Peyer's patch (tissue), 4 donors: ENCODE measurements at regions not wholly inside any gene's neighbourhood (a gene's known extent, or its start where the extent isn't known, plus 50 kb on each side); places are given as distances from the start of the nearest gene placed in this dataset.

ENCODE experiments used
- POLR2A ChIP-seq, 2 donors: fragments of 450-650 bp; IDR thresholded peaks; one replicate each; pipeline ENCODE4 v1.5.1; 2017; ENCODE audit warnings: antibody characterized with exemption in 2 of 2, mild to moderate bottlenecking in 2 of 2, moderate library complexity in 2 of 2
- TF ChIP-seq, protein P1 (sequence below), 6 experiments: fragments of 450-650 bp in 4 of 6; fragments of 200-600 bp in 2 of 6; sonication (generic) in 1 of 6; IDR thresholded peaks; one replicate each; pipeline ENCODE4 v1.5.1; 2017 to 2019; ENCODE audit warnings: antibody characterized with exemption in 6 of 6, mild to moderate bottlenecking in 3 of 6, moderate library complexity in 1 of 6

DNA sequence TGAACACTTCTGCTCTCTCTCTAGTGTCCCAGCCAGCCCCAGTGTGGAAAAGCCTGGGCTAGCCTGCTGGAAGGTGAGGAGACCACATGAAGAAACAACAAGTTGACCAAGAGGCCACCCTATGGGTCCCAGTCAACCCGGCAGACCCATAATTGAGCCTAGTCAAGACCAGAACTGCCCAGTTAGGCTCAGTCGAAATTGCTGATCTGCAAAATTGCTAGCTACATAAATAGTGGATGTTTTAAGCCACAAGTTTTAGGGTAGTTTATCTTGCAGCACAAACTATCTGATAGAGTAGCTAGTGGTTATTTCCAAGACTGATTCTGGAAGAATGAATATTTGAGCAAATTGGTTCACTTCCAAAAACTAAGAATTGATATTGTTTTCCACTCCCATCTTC lies 82.3 kb upstream of the CCDC112 start:
- TF ChIP-seq, protein P1, sequence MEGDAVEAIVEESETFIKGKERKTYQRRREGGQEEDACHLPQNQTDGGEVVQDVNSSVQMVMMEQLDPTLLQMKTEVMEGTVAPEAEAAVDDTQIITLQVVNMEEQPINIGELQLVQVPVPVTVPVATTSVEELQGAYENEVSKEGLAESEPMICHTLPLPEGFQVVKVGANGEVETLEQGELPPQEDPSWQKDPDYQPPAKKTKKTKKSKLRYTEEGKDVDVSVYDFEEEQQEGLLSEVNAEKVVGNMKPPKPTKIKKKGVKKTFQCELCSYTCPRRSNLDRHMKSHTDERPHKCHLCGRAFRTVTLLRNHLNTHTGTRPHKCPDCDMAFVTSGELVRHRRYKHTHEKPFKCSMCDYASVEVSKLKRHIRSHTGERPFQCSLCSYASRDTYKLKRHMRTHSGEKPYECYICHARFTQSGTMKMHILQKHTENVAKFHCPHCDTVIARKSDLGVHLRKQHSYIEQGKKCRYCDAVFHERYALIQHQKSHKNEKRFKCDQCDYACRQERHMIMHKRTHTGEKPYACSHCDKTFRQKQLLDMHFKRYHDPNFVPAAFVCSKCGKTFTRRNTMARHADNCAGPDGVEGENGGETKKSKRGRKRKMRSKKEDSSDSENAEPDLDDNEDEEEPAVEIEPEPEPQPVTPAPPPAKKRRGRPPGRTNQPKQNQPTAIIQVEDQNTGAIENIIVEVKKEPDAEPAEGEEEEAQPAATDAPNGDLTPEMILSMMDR (IDR thresholded peaks at IDR 0.05), result no peak
- TF ChIP-seq POLR2A (IDR thresholded peaks at IDR 0.05), result no peak
